Activated CD4-positive, alpha-beta T cell treated with anti-CD3 and anti-CD28 coated beads, Interleukin-2, amount 10 ng/mL, durations not matched to agents 24 days and 14 days (primary cell): ENCODE measurements at regions not wholly inside any gene's neighbourhood (a gene's known extent, or its start where the extent isn't known, plus 50 kb on each side); places are given as distances from the start of the nearest gene placed in this dataset.

Source experiments
- DNase-seq: peaks from one replicate; pipeline ENCODE4 v3.0.0; 2022
- H3K27ac Mint-ChIP-seq: one replicate; pipeline ENCODE4 v1.8.0; 2022; ENCODE audit warnings: mild to moderate bottlenecking, mixed read lengths
- H3K27me3 Mint-ChIP-seq: one replicate; pipeline ENCODE4 v1.8.0; 2022; ENCODE audit warnings: mixed read lengths
- H3K36me3 Mint-ChIP-seq: one replicate; pipeline ENCODE4 v1.8.0; 2022; ENCODE audit warnings: low read depth, mild to moderate bottlenecking, mixed read lengths
- H3K4me1 Mint-ChIP-seq: one replicate; pipeline ENCODE4 v1.8.0; 2021; ENCODE audit warnings: mixed read lengths
- H3K4me3 Mint-ChIP-seq: one replicate; pipeline ENCODE4 v1.8.0; 2022; ENCODE audit warnings: mild to moderate bottlenecking, moderate library complexity, mixed read lengths
- H3K9me3 Mint-ChIP-seq: one replicate; pipeline ENCODE4 v1.8.0; 2021; ENCODE audit warnings: mixed read lengths
- intact Hi-C: fragments of 100-400 bp; cut with micrococcal nuclease; formaldehyde crosslinking; loops from one replicate; pipeline ENCODE4 v1.15.1; 2023

- H3K4me1 Mint-ChIP-seq = peaks cover 15% of the 10 kb centered on the region
- H3K4me3 Mint-ChIP-seq = no peak overlapping the region
- H3K9me3 Mint-ChIP-seq = no peaks in the 10 kb centered on the region
- H3K27me3 Mint-ChIP-seq = no peaks in the 10 kb centered on the region
- no peak for DNase-seq
- H3K27ac Mint-ChIP-seq = no peak overlapping the region
- intact Hi-C loops = no loop called here
- no peaks in the 10 kb centered on the region for H3K36me3 Mint-ChIP-seq
Measured at GRCh38 chr2:12436483-12436882, 280.3 kb upstream of the TRIB2 start.

- H3K27me3 Mint-ChIP-seq = no peaks in the 10 kb centered on the region
- intact Hi-C loops = no loop called here
Measured at GRCh38 chr2:12436935-12437561, 279.7 kb upstream of the TRIB2 start.

GRCh38 chr2:12440731-12441130 lies 276.0 kb upstream of the TRIB2 start:
- intact Hi-C loops = no loop called here
- Mint-ChIP-seq H3K9me3 (peaks cover 3% of the 10 kb centered on the region), H3K4me3 (no peak overlapping the region), H3K4me1 (peaks cover 17% of the 10 kb centered on the region), H3K36me3 (no peaks in the 10 kb centered on the region), H3K27ac (no peak overlapping the region), H3K27me3 (no peaks in the 10 kb centered on the region)
- peak; percentile 40 for DNase-seq

More at GRCh38 chr2:12436935-12437561, 279.7 kb upstream of the TRIB2 start:
- Mint-ChIP-seq H3K9me3 (peaks cover 3% of the 10 kb centered on the region), H3K4me1 (peaks cover 15% of the 10 kb centered on the region), H3K4me3 (no peak overlapping the region), H3K36me3 (no peaks in the 10 kb centered on the region), H3K27ac (no peak overlapping the region)
- no peak for DNase-seq

- Mint-ChIP-seq H3K4me1 (peaks cover 13% of the 10 kb centered on the region), H3K27ac (no peak overlapping the region), H3K27me3 (no peaks in the 10 kb centered on the region), H3K4me3 (no peak overlapping the region), H3K36me3 (peaks cover 2% of the 10 kb centered on the region), H3K9me3 (peaks cover 3% of the 10 kb centered on the region)
- intact Hi-C loops = no loop called here
- DNase-seq = no peak
Measured at GRCh38 chr2:12441750-12442475, 274.8 kb upstream of the TRIB2 start.

GRCh38 chr2:12442476-12442847 lies 274.3 kb upstream of the TRIB2 start:
- intact Hi-C loops = no loop called here
- Mint-ChIP-seq H3K27ac (no peak overlapping the region), H3K27me3 (no peaks in the 10 kb centered on the region), H3K9me3 (peaks cover 3% of the 10 kb centered on the region), H3K36me3 (peaks cover 2% of the 10 kb centered on the region), H3K4me1 (peaks cover 11% of the 10 kb centered on the region), H3K4me3 (no peak overlapping the region)
- DNase-seq = no peak

GRCh38 chr2:12448846-12449505 lies 267.8 kb upstream of the TRIB2 start:
- H3K27me3 Mint-ChIP-seq = no peaks in the 10 kb centered on the region
- H3K4me3 Mint-ChIP-seq = no peak overlapping the region
- no peak overlapping the region for H3K27ac Mint-ChIP-seq
- no peak for DNase-seq
- peaks cover 26% of the 10 kb centered on the region for H3K4me1 Mint-ChIP-seq
- no peaks in the 10 kb centered on the region for H3K9me3 Mint-ChIP-seq
- intact Hi-C loops = no loop called here
- peaks cover 2% of the 10 kb centered on the region for H3K36me3 Mint-ChIP-seq

GRCh38 chr2:12451726-12452125 lies 265.0 kb upstream of the TRIB2 start:
- H3K4me3 Mint-ChIP-seq = peak overlapping the region; percentile 70
- peak; percentile 57 for DNase-seq
- H3K36me3 Mint-ChIP-seq = peaks cover under 1% of the 10 kb centered on the region
- H3K27ac Mint-ChIP-seq = no peak overlapping the region
- H3K9me3 Mint-ChIP-seq = no peaks in the 10 kb centered on the region
- intact Hi-C loops = no loop called here
- H3K27me3 Mint-ChIP-seq = no peaks in the 10 kb centered on the region
- peaks cover 33% of the 10 kb centered on the region for H3K4me1 Mint-ChIP-seq

GRCh38 chr2:12452185-12452584 lies 264.6 kb upstream of the TRIB2 start:
- Mint-ChIP-seq H3K27ac (no peak overlapping the region), H3K4me1 (peaks cover 38% of the 10 kb centered on the region), H3K4me3 (peak overlapping the region; percentile 70), H3K27me3 (no peaks in the 10 kb centered on the region), H3K36me3 (no peaks in the 10 kb centered on the region), H3K9me3 (no peaks in the 10 kb centered on the region)
- no peak for DNase-seq
- intact Hi-C loops = no loop called here

GRCh38 chr2:12453731-12454130 lies 263.0 kb upstream of the TRIB2 start:
- Mint-ChIP-seq H3K4me3 (no peak overlapping the region), H3K9me3 (no peaks in the 10 kb centered on the region), H3K27ac (no peak overlapping the region), H3K27me3 (no peaks in the 10 kb centered on the region), H3K4me1 (peaks cover 43% of the 10 kb centered on the region), H3K36me3 (no peaks in the 10 kb centered on the region)
- DNase-seq = no peak
- intact Hi-C loops = no loop called here

GRCh38 chr2:12455661-12456060 lies 261.1 kb upstream of the TRIB2 start:
- Mint-ChIP-seq H3K4me1 (peaks cover 32% of the 10 kb centered on the region), H3K27ac (no peak overlapping the region), H3K27me3 (no peaks in the 10 kb centered on the region), H3K36me3 (no peaks in the 10 kb centered on the region), H3K4me3 (no peak overlapping the region), H3K9me3 (no peaks in the 10 kb centered on the region)
- DNase-seq = no peak
- intact Hi-C loops = loop anchor here (1.0 to 2.0 kb wide), 3 partner anchors 25 to 263 kb away; no protein-coding TSS in a partner anchor

GRCh38 chr2:12456293-12457106 lies 260.2 kb upstream of the TRIB2 start:
- Mint-ChIP-seq H3K27ac (peak overlapping the region; percentile 82), H3K27me3 (no peaks in the 10 kb centered on the region), H3K9me3 (peaks cover 7% of the 10 kb centered on the region), H3K4me1 (peaks cover 30% of the 10 kb centered on the region), H3K36me3 (peaks cover 6% of the 10 kb centered on the region), H3K4me3 (peak overlapping the region; percentile 78)
- intact Hi-C loops = loop anchor here (1.0 to 2.0 kb wide), 3 partner anchors 26 to 262 kb away; no protein-coding TSS in a partner anchor
- peak; percentile 85 for DNase-seq

- Mint-ChIP-seq H3K4me3 (no peak overlapping the region), H3K27me3 (no peaks in the 10 kb centered on the region), H3K27ac (no peak overlapping the region), H3K4me1 (peaks cover 18% of the 10 kb centered on the region), H3K36me3 (peaks cover 7% of the 10 kb centered on the region), H3K9me3 (peaks cover 8% of the 10 kb centered on the region)
- no peak for DNase-seq
- intact Hi-C loops = loop anchor here (2.0 kb wide), 2 partner anchors 27 to 43 kb away; no protein-coding TSS in a partner anchor
Measured at GRCh38 chr2:12457831-12458230, 258.9 kb upstream of the TRIB2 start.

GRCh38 chr2:12463189-12463588 lies 253.5 kb upstream of the TRIB2 start:
- intact Hi-C loops = no loop called here
- no peaks in the 10 kb centered on the region for H3K27me3 Mint-ChIP-seq

More at GRCh38 chr2:12463189-12463588, 253.5 kb upstream of the TRIB2 start:
- no peak for DNase-seq
- no peak overlapping the region for H3K4me3 Mint-ChIP-seq
- no peaks in the 10 kb centered on the region for H3K4me1 Mint-ChIP-seq
- H3K9me3 Mint-ChIP-seq = peaks cover 11% of the 10 kb centered on the region
- peaks cover 7% of the 10 kb centered on the region for H3K36me3 Mint-ChIP-seq
- H3K27ac Mint-ChIP-seq = no peak overlapping the region
